Motor neuron (in vitro differentiated cells): ENCODE measurements at regions not wholly inside any gene's neighbourhood (a gene's known extent, or its start where the extent isn't known, plus 50 kb on each side); places are given as distances from the start of the nearest gene placed in this dataset.

ENCODE experiments used
- ATAC-seq, 8 experiments: fragments of 200-7000 bp; cut with Tn5 transposase; replicated peaks in 6 of 8; 2 replicates each; pipeline ENCODE4 v1.8.0; 2021; ENCODE audit warnings: mild to moderate bottlenecking in 8 of 8, moderate library complexity in 8 of 8
- H3K27ac ChIP-seq, 2 donors: fragments of 250-450 bp; sonication (Bioruptor Pico); 2 replicates each; pipeline ENCODE4 v1.9.0; 2021; ENCODE audit warnings: antibody characterized with exemption in 2 of 2, mild to moderate bottlenecking in 2 of 2, moderate library complexity in 1 of 2
- H3K4me1 ChIP-seq, 2 donors: fragments of 250-450 bp; sonication (Bioruptor Pico); replicated peaks in 1 of 2; 2 replicates each; pipeline ENCODE4 v1.6.1; 2021; ENCODE audit warnings: antibody characterized with exemption in 2 of 2, mild to moderate bottlenecking in 2 of 2, moderate library complexity in 1 of 2
- H3K4me3 ChIP-seq, 5 donors: fragments of 250-450 bp; sonication (Bioruptor Pico); 2 replicates each; pipeline ENCODE4 v1.9.0; 2021; ENCODE audit warnings: antibody characterized with exemption in 5 of 5, mild to moderate bottlenecking in 5 of 5, moderate library complexity in 4 of 5
- WGBS, 10 experiments: fragments of 450-650 bp; shearing (Covaris generic); methylation state at CpG; one replicate each; pipeline ENCODE4 v1.0.0; 2022; 5-methylcytosine and 5-hydroxymethylcytosine counted together
- in situ Hi-C, 9 experiments: fragments of 400-800 bp; cut with MboI; loops; one replicate each; pipeline ENCODE4 v1.15.0; 2021; ENCODE audit warnings: low sequenced_read_pairs in 9 of 9, low pct_unique_long_range_greater_than_20kb in 2 of 9; ENCODE audit not compliant: unreplicated experiment in 9 of 9

DNA sequence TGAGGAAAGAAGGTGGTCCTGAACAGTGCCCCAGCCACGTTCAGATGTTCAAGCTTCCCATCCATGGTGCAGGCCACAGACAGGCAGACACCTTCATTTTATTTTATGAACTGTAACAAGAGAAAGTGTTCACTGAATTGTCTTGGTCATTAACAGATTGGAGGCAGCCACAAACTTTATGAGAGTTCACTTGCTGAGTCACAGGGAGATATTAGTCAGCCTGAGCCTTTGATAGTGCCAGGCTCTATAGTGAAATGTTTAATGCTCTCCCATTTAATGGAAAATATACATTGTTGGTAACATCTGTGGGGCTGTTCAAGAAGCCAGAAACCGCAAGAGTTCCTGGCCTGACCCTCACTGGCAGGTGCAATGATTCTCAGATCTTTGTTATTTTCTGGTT is 237.0 kb downstream of the TENT4A start:
- H3K4me3 ChIP-seq = no peak overlapping the region
- in situ Hi-C loops = no loop called here
- ATAC-seq = peak in 7 of 8 experiments; percentile 16 to 74 (median 47)
- 10 to 100% (median 68%) methylated on average over 1 to 2 of the region's 2 CpGs; no CpG with 5 or more reads in 2 of the 10 experiments for WGBS, 10 experiments
- H3K27ac ChIP-seq = no peak overlapping the region
- peaks cover 10% of the 10 kb centered on the region in 2 donors for H3K4me1 ChIP-seq

DNA sequence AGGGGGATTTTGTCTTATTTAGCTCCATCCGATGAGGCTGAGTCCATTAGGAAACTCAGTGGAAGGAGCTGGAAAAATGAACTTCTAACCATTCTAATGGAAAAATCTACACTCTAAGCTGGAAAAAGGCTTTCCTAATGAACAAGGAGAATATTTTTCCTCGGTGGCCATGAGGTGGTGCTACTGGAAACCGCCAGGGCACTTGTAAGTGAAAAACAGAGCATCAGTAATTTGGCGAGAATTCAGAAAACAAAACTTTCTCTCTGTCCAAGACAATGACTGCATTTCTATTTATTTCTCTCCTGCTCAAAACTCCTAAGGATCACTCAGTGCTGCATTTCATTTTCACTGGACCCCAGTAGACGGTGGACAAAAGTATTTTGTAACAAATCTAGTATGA is 237.6 kb downstream of the TENT4A start:
- Histone ChIP-seq H3K4me3 (no peak overlapping the region), H3K27ac (no peak overlapping the region), H3K4me1 (peaks cover 10% of the 10 kb centered on the region in 2 donors)
- no peak for ATAC-seq
- in situ Hi-C loops = no loop called here
- WGBS, 10 experiments = 20 to 100% (median 66%) methylated on average over 1 to 5 of the region's 5 CpGs; no CpG with 5 or more reads in 1 of the 10 experiments

DNA sequence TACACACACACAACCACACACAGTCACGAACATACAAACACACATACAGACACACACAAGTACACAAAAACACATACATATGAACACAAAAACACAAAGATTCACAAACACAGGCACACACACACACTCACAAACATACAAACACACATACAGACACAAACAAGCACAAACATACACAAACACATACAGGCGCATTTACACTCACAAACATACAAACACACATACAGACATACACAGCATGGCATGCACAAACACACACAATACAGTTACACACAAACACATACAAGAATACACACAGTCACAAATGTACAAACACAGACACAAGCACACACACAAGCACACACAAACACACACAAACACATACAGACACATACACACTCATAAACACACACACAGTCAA is 247.9 kb downstream of the TENT4A start:
- WGBS, 10 experiments = 0 to 90% (median 61%) methylated on average over 1 to 2 of the region's 2 CpGs; no CpG with 5 or more reads in 6 of the 10 experiments
- in situ Hi-C loops = no loop called here
- no peak for ATAC-seq

DNA sequence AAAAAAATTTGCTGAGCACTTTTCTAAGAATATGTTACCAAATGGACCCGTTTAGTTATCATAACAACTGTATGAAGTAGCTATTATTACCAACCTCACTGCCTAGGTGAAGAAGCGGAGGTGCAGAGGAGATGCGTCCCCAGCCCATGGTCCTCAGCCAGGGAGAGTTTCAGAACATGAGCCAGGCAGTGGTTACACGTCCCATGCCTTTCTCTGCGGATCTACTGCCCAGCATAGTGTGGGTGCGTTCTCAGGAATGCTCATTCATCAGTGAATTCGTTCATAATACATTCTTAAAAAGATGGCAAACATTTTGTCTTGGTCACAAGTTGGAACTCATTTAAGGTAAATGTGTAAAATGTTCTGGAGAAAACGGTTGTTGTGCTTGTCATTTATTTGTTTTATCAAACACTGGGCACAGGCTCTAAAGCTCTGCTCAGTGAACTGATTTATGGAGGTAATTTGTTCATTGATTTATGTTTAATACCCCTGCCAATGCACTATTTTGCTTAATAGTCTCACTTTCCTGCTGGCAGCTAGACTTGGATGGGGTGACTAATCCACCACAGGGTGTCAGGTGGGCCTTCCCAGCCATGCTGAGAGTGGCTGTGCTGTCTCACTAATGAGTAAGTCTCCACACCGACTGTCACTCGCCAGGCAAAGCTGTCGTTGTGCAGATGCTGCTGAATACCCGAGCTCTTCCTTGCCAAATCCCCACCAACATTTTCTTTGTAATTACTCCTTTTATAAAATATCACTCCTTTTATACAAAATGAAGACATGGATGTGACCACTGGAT is 248.8 kb downstream of the TENT4A start:
- no peak overlapping the region for H3K27ac ChIP-seq
- 9 to 100% (median 63%) methylated on average over 1 to 10 of the region's 12 CpGs for WGBS, 10 experiments
- H3K4me1 ChIP-seq = peaks cover 4 to 6% of the 10 kb centered on the region in 2 donors
- in situ Hi-C loops = no loop called here
- H3K4me3 ChIP-seq = no peak overlapping the region
- peak in 5 of 8 experiments; percentile 99 to 100 (median 100) for ATAC-seq

More for the DNA sequence above, 247.9 kb downstream of the TENT4A start:
- H3K4me3 ChIP-seq = no peak overlapping the region
- H3K27ac ChIP-seq = no peak overlapping the region
- peaks cover 4 to 6% of the 10 kb centered on the region in 2 donors for H3K4me1 ChIP-seq

DNA sequence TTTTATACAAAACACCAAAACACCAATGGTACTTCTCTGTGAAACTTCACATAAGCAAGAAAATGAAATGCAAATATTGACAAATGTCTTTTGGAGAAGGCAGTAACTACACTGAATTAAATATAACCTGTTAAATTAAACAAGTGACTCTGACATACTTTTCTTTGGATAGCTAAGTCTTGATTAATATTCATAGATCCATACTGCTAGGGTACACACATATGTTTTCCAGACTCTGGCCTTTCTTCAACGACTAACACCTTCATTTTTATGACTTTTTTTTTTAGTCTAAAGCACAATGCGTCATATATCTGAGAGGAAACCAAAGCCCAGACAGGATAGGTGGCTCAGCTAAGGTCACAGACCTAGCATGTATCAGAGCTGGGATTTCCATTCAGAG is 263.7 kb downstream of the TENT4A start:
- Histone ChIP-seq H3K4me3 (no peak overlapping the region), H3K27ac (no peak overlapping the region), H3K4me1 (peaks cover 5 to 12% of the 10 kb centered on the region in 2 donors)
- ATAC-seq = no peak
- WGBS, 10 experiments = 0 to 100% (median 13%) methylated on average over 1 to 2 of the region's 2 CpGs; no CpG with 5 or more reads in 1 of the 10 experiments
- in situ Hi-C loops = no loop called here

DNA sequence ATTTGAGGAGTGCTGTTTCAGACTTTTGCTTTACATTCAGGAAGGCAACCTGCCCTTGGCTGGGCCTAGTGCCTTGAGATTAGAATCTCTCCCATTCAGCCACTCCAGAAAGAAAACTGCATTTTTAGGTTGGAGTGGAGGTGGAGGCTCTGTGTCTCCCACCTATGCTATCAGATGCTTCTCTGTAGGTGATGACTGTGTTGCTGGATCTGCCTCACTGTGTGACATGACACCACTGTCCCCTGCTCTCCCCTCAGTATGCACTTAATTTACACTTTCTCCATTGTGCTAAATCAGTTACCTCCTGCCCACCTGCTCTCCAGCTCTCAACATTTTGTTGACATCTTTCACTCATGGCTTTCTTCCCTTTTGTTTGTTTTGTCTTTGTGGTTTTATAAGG is 265.8 kb downstream of the TENT4A start:
- Histone ChIP-seq H3K4me3 (no peak overlapping the region), H3K27ac (no peak overlapping the region), H3K4me1 (peaks cover 5 to 12% of the 10 kb centered on the region in 2 donors)
- in situ Hi-C loops = no loop called here
- no peak for ATAC-seq

DNA sequence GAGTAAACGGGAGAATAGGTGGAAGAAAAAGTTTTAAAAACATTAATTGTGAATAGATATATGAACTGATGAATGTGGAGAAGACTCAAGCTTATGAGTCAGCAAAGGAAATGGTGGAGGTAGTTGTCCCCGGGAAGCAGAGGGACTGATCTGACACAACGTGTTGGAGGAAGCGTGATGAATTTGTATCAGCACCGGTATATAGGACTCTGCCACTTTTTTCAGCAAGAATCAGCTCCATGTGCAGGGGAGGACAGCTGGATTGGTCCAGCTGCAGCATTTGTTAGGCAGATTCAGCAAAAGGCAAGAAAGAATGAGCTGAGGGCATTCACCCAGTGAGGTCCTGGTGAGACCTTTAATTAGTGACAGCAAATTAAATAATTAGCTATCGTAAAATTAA is 276.0 kb downstream of the TENT4A start:
- in situ Hi-C loops = no loop called here
- 11 to 86% (median 33%) methylated on average over 1 to 6 of the region's 6 CpGs for WGBS, 10 experiments
- Histone ChIP-seq H3K4me3 (no peak overlapping the region), H3K4me1 (peaks cover 0 to 7% of the 10 kb centered on the region in 2 donors), H3K27ac (no peak overlapping the region)
- peak in 5 of 8 experiments; percentile 46 to 93 (median 78) for ATAC-seq

DNA sequence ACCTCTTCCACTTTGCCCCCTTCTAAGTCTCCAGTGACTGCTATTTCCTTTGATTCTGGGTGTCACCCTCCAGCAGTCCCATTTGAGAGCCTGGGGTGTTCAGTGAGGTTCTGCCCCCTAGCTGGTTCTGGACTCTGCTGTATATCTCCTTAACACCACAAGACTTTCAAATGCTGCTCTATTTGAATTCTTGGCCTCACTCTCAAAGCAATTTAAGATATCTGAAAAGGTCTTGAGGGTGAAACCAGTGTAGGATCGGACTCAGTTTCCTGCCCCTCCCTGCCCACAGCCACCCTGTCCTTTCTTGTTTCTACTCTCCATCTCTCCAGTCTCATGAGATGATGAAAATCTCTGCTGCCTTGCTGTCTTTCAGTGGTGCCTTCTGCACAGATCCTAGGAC is 280.9 kb downstream of the TENT4A start:
- whole genome bisulfite sequencing, 10 experiments = 0 to 88% (median 29%) methylated on average over 1 of the region's 1 CpG; no CpG with 5 or more reads in 7 of the 10 experiments
- Histone ChIP-seq H3K4me1 (peaks cover 0 to 1% of the 10 kb centered on the region in 2 donors), H3K4me3 (no peak overlapping the region), H3K27ac (no peak overlapping the region)
- in situ Hi-C loops = no loop called here
- ATAC-seq = no peak

DNA sequence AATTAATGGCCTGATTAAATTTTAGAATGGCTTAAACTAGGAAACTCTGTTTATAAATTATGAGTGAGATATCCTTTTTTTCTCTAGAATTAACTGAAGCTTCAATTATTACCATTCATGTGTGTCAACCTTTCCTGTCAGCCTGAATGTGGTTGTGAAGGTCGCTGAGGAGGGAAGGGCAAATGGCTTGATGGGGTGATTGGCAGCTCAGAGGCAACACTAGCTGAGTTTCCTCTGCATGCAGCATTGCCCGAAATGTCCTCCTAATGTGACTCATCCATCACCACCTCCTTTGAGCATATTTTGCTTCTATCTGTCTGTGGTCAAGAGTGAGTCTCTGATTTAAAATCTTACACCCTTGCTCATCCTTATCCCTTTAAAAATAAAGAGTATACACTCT is 281.9 kb downstream of the TENT4A start:
- Histone ChIP-seq H3K27ac (no peak overlapping the region), H3K4me1 (no peaks in the 10 kb centered on the region), H3K4me3 (no peak overlapping the region)
- peak in 2 of 8 experiments; percentile 33 to 35 for ATAC-seq
- in situ Hi-C loops = no loop called here
- 0 to 80% (median 30%) methylated on average over 1 to 2 of the region's 2 CpGs; no CpG with 5 or more reads in 5 of the 10 experiments for WGBS, 10 experiments

DNA sequence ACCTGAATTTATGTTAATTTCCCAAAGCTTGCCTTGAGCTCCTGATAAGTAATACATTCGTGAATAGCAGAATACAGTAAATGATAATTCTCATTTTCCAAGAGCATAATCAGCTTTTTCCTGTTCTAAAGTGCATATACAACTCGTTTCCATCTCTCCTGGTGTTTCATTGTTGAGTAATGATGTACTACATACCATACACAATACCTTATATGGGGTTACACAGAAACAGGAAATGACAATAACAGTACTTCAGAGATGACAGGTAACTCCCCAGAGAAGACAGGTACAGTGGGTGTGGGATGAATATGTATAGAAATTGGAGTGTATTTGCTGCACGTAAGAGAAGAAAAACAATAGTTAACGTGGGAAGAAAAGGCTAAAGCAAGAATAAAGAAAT is 287.1 kb downstream of the TENT4A start:
- WGBS, 10 experiments = 3 to 100% (median 51%) methylated on average over 1 to 4 of the region's 4 CpGs
- peak in 1 of 8 experiments; percentile 32 for ATAC-seq
- no peak overlapping the region for H3K4me3 ChIP-seq
- peaks cover 0 to 7% of the 10 kb centered on the region in 2 donors for H3K4me1 ChIP-seq
- in situ Hi-C loops = no loop called here
- H3K27ac ChIP-seq = no peak overlapping the region

DNA sequence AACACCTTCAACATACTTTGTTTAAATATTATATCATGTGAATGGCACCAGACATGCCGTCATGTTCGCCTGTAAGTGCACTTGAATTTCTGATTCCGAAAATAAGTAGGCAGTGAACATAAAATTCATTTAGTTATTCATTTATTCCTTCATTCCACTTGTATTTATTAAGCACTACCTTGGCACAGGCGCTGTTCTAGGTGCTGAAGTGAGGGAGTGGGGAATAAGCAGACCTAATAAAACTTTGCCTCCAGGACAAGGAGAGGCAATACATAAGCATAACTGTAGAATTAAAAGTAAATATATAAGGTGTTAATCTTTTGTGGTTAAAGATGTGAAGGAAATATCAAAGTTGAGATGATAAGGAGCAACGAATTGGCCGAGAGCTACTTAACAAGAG is 297.4 kb downstream of the TENT4A start:
- 5 to 92% (median 45%) methylated on average over 2 to 6 of the region's 6 CpGs; no CpG with 5 or more reads in 1 of the 10 experiments for WGBS, 10 experiments
- Histone ChIP-seq H3K27ac (no peak overlapping the region), H3K4me1 (no peaks in the 10 kb centered on the region), H3K4me3 (no peak overlapping the region)
- in situ Hi-C loops = no loop called here
- ATAC-seq = no peak

DNA sequence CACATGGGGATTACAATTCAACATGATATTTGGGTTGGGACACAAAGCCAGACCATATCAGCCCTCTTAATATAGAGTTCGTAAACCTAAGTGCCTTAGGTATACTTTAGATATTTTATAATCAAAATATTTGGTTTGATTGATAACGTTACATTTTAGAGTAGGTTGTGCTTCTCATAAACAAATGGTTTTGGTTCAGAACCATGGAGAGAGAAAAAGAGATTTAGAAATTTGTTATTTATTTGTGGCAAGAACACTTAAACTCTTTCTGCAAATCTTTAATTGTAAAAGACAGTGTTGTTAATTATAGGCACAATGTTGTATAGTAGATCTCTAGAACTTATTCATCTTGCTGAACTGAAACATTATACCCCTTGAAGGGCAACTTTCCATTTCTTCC is 298.8 kb downstream of the TENT4A start:
- in situ Hi-C loops = no loop called here
- H3K4me1 ChIP-seq = peaks cover 0 to 2% of the 10 kb centered on the region in 2 donors
- no peak overlapping the region for H3K4me3 ChIP-seq
- H3K27ac ChIP-seq = no peak overlapping the region
- no peak for ATAC-seq
- WGBS, 10 experiments = 0 to 84% (median 25%) methylated on average over 1 to 2 of the region's 2 CpGs; no CpG with 5 or more reads in 4 of the 10 experiments

DNA sequence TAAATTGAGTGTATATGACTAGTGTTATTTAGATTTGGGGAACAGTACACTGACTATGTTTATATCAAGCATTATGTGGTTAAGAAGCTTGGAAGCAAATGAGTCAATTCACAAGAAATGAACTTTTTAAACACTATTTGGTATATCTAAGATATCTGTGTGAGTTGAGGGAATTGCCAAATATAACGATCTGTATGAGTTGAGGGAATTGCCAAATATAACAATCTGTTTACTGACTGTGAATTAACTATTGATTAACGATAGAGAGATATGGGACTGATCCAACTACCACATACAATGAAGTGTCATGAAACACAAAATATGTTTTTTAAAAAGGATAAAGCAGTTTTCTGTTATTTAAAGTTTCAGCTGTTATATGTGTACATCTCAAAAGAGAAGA is 301.4 kb downstream of the TENT4A start:
- in situ Hi-C loops = no loop called here
- H3K4me1 ChIP-seq = peaks cover 0 to 14% of the 10 kb centered on the region in 2 donors
- H3K4me3 ChIP-seq = no peak overlapping the region
- WGBS, 10 experiments = 0 to 100% (median 73%) methylated on average over 1 to 2 of the region's 2 CpGs
- no peak overlapping the region for H3K27ac ChIP-seq
- ATAC-seq = no peak
